NCI-H2081 treated with DMSO at 0.1 percent for 48 hours (cell line): ENCODE measurements at regions not wholly inside any gene's neighbourhood (a gene's known extent, or its start where the extent isn't known, plus 50 kb on each side); places are given as distances from the start of the nearest gene placed in this dataset.
"Not testable (repeated sequence)": the region's sequence is repeated elsewhere in the genome, so short reads cannot be mapped to it uniquely, and the experiment has no call there.

Source experiments
- DNase-seq: peaks from one replicate; lab custom pipeline; 2025; lab: John Stamatoyannopoulos, UW

DNA sequence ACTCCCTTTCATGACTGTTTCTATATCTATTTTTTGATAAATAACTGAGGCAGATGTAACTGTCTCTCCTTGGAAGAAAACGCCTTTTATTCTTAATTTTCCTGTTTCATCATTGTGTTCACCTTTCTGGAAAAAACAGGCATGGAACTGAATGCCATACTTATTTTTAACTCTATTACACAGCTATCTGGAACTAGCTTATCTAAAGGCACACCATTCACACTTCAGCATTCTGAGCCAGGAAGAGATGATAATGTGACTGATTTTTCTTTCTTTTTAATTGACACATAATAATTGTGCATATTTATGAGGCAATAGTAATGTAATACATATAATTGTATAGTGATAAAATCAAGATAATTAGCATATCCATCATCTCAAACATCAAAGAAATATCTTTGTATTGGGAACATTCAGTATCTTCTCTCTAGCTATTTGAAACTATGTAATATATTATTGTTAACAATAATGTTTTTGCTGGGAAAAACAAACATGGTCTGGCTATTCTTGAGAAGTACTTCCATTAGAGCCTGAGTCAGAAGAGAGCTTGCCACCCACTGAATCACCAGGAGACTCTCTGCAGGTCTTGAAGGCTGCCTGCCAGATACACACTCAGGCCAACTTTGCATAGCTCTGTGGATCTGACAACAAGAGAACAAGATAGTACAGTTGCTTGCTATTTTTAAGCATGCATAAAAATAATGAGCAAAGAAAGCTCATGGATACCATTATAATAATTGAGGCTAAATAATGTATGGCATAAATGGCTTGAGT is 501.0 kb upstream of the EDIL3 start:
- no peak for DNase-seq

DNA sequence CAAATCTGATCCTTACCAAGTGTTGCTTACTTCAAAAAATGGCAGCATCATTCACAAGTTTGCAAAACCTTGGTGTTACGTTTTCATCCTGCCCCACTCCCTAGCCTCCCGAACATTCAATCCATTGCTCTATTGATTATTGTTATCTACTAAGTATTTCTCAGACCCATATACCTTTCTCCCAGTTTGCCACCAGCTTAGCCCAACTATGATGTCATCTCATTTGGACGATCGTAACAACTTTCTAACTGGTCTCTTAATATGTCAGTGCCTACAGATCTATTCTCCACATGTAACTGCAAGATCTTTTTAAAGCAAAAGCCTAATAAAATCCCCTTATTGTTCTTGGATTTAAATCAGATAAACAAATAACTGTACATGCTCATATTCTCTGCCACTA is 497.1 kb upstream of the EDIL3 start:
- no peak for DNase-seq

GRCh38 chr5:84874196-84874595 is 489.5 kb upstream of the EDIL3 start:
- DNase-seq, result no peak

DNA sequence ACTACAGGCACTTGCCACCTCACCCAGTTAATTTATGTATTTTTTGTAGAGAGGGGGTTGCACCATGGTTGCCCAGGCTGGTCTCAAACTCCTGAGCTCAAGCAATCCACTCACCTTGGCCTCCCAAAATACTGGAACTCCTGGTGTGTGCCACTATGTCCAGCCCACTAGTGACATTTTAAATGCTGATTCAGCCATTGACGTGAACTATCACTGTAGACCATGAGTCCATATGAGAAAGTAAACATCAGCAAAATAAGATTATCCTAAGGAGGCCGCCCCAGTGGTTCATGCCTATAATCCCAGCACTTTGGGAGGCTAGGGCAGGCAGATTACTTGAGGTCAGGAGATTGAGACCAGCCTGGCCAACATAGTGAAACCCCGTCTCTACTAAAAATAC is 488.1 kb upstream of the EDIL3 start:
- no peak for DNase-seq

DNA sequence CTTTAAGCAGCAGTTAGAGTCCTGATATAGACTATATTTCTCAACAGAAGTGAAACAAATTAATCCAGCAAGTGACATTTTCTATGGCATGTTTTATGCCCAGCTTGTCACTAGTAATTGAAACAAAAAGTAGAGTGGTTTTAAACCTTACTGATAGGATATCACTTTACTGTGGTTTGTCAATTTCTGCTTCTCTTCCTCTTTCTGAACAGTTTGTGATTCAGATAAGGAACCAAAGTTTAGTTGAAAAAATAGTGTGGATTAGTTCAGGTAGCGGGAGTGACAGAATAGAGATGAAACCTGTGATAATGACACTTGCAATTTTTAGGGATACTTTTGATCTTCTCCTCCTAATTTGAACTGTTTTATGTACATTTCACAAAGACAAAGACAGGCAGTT is 485.7 kb upstream of the EDIL3 start:
- DNase-seq, result no peak

- DNase-seq, result no peak
Observed at GRCh38 chr5:84869675-84870074, 485.0 kb upstream of the EDIL3 start.

GRCh38 chr5:84863936-84864335 is 479.3 kb upstream of the EDIL3 start:
- DNase-seq, result not testable (repeated sequence)

DNA sequence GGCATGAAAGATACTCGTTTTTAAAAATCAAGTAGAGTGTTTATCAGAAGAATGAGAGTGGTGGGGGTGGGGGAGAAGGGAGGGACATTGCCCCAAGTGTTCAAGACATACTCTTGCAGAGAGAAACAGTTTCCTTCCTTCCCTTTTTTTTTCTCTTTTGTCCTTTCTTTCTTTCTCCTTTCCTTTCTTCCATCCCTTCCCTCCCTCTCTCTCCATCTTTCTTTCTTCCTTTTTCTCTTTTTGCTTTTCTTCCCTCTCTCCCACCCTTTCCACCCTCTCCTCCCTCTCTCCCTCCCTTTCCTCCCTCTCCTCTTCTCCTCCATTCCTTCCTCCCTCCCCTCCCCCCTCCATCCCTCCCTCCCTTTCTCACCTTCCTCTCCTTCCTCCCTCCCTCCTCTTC is 478.3 kb upstream of the EDIL3 start:
- DNase-seq, result no peak

- DNase-seq, result no peak
Observed at GRCh38 chr5:84862132-84862531, 477.5 kb upstream of the EDIL3 start.

GRCh38 chr5:84861306-84861705 is 476.6 kb upstream of the EDIL3 start:
- DNase-seq, result no peak

GRCh38 chr5:84859056-84859455 is 474.4 kb upstream of the EDIL3 start:
- no peak for DNase-seq

DNA sequence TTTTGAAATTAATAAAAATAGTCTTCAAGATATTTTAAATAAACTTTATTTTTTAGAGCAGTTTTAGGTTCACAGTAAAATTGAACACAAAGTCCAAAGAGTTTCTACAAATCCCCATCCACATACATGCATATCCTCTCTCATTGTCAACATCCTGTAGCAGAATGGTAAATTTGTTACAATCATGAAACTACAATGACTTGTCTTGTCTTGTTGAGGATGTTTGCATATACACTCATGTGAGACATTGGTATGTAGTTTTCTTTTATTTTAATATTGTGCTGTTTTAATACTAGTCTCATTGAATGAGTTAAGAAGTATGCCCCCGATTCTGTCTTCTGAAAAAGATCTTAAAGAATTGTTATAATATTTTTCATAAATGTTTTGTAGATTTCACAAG is 447.0 kb upstream of the EDIL3 start:
- DNase-seq, result no peak

DNA sequence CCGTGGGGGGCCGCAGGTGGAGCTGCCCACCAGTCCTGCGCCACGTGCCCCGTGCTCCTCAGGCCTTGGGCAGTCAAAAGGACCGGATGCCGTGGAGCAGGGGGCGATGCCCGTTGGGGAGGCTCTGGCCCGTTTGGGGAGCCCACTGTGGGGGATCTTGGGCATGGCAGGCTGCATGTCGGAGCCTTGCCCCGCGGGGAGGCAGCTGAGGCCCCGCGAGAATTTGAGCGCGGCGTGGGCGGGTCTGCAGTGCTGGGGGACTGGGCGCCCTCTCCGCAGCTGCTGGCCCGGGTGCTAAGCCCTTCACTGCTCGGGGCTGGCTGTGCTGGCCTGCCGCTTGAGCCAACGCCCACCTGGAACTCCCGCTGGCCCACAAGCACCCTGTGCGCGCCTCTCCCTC is 445.6 kb upstream of the EDIL3 start:
- no peak for DNase-seq

GRCh38 chr5:84825606-84826005 is 440.9 kb upstream of the EDIL3 start:
- DNase-seq, result no peak

DNA sequence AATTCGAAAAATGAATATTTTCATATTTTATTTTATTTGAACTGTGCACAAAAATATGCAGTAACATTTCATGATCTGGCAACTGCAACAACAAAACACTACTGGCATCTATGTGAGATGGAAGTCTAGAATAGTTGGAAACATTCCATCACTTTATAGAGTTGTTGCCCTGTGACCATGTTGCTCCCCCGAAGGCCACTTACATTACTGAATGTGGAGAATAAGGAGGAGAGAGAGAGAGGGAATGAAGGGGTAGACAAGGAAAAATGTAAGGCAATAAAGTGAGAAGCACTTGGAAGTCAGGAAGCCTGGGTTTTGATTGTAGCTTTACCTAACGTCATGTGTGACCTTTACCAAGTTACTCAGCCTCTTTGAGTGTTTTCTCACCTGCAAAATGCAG is 437.2 kb upstream of the EDIL3 start:
- DNase-seq, result no peak

DNA sequence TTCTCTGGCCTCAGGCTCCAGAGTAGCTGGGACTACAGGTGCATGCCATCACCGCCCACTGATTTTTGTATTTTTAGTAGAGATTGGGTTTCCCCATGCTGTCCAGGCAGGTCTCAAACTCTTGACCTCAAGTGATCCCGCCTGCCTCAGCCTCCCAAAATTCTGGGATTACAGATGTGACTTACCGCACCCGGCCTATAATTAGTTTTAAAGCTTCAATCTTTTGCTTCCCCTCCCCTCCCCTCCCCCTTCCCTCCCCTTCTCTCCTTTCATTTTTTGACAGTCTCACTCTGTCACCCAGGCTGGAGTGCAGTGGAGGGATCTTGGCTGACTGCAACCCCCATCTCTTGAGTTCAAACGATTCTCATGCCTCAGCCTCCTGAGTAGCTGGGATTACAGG is 433.3 kb upstream of the EDIL3 start:
- no peak for DNase-seq

- no peak for DNase-seq
Observed at GRCh38 chr5:84816746-84817547, 432.3 kb upstream of the EDIL3 start.

DNA sequence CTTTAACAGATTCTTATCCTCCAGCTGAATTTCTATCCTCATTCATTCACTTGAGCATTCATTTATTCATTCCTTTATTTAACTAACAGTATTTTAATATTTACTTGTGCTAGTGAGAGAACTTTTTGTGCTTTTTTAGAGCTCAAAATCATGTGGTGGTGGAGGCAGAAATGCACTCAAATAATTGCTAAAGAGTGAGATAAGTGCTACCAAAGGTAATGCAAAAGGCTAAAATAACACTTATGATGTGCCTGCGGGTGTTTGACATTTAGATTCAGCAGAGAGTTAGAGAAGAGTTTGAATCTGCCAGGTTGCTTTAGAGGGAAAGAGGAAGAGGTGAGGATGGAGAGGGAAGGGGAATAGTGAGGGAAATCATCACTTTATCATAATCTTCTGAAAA is 431.5 kb upstream of the EDIL3 start:
- DNase-seq, result no peak

GRCh38 chr5:84805473-84805872 is 420.8 kb upstream of the EDIL3 start:
- no peak for DNase-seq

GRCh38 chr5:84796399-84796798 is 411.7 kb upstream of the EDIL3 start:
- no peak for DNase-seq

DNA sequence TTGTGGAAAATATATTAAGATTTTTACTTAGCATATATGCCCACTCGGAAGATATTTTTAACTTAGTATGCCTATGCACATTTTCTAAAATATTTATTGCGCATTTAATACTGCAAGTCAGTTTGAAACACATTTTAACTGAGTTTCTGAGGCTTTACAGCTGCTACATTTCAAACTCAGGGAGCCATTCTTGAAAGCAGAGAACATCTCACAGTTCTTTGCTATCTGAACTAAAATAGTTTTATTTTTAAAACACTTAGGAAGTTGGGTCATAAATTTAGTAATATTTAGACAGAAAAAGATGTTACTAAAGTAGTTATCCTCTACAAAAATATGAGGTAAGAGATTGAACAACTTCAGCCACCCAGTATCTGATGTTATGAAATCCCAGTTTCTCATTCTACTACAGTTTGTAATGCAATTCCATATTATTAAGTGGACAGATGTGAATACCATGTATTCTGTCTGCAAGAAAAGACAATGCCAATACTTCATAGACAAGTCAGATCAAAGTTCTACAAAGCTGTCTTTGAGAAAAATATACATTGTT is 409.9 kb upstream of the EDIL3 start:
- DNase-seq, result no peak

DNA sequence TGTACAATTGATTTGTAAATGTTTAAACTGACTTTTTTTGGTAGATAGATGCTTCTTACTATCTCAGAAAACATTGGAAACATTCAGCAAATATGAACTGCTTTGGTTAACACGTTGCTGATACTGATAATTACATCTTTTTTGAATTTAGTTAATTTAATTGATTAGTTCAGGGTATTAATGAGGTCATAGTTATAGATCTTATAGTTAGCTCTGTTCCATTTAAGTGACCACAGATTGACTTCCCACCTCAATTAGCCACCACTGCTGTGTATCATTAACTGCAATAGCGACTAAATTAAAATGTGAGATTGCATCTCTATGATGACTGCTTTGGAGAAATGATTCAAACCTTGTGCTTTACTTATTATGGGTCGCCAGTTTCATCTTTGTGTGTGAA is 407.1 kb upstream of the EDIL3 start:
- no peak for DNase-seq

DNA sequence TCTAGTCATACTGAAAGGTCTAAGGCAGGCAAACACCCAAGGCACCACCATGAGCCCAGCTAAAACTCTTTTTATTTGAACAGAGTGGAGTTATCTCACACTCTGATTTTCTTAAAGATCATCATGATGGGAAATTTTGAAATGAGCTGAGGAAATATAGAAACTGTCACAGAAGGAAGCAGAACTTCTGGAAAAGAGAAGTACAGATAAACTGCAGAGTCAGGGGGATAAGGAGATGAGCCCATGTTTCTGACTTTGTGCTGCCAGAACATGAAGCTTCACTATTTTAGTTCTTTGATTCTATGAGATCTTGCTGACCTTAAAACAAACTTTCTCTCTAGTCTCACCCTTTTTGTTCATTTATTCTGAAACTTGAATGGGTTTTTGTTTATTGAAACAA is 406.5 kb upstream of the EDIL3 start:
- no peak for DNase-seq
